Tibial nerve (tissue), 3 donors: ENCODE measurements at regions not wholly inside any gene's neighbourhood (a gene's known extent, or its start where the extent isn't known, plus 50 kb on each side); places are given as distances from the start of the nearest gene placed in this dataset.

Experiments
- POLR2A ChIP-seq, 2 donors: fragments of 450-650 bp; IDR thresholded peaks; one replicate each; pipeline ENCODE4 v1.6.1; 2017; ENCODE audit warnings: antibody characterized with exemption in 2 of 2, mild to moderate bottlenecking in 2 of 2, moderate library complexity in 2 of 2
- TF ChIP-seq, protein P1 (sequence below), 5 experiments: fragments of 200-600 bp in 3 of 5; fragments of 450-650 bp in 2 of 5; sonication (generic) in 3 of 5; IDR thresholded peaks; one replicate each; pipeline ENCODE4 v1.5.1; 2016 to 2019; ENCODE audit warnings: antibody characterized with exemption in 5 of 5, mild to moderate bottlenecking in 3 of 5, moderate library complexity in 2 of 5

DNA sequence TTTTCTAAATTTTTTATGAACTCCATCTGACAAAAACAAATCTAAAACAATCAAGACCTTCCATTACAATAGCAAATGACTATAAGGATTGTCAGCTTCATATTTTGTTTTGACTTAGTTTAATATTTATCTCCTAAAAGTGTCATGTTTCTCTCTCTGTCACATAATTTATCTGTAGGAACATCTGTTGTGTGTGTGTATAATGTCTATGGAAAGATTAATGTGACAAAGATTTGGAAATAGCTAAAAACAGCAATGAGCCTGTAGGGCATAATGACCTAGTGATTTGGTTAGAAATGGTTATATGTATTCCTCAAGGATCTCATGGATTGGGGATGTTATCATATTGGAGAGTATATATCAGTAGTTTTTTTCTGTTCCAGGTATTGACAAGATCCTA is 69.6 kb upstream of the MDFIC start:
- TF ChIP-seq, protein P1, sequence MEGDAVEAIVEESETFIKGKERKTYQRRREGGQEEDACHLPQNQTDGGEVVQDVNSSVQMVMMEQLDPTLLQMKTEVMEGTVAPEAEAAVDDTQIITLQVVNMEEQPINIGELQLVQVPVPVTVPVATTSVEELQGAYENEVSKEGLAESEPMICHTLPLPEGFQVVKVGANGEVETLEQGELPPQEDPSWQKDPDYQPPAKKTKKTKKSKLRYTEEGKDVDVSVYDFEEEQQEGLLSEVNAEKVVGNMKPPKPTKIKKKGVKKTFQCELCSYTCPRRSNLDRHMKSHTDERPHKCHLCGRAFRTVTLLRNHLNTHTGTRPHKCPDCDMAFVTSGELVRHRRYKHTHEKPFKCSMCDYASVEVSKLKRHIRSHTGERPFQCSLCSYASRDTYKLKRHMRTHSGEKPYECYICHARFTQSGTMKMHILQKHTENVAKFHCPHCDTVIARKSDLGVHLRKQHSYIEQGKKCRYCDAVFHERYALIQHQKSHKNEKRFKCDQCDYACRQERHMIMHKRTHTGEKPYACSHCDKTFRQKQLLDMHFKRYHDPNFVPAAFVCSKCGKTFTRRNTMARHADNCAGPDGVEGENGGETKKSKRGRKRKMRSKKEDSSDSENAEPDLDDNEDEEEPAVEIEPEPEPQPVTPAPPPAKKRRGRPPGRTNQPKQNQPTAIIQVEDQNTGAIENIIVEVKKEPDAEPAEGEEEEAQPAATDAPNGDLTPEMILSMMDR (IDR thresholded peaks at IDR 0.05): no peak
- no peak for TF ChIP-seq POLR2A (IDR thresholded peaks at IDR 0.05)
